ENCODE measurements at regions not wholly inside any gene's neighbourhood (a gene's known extent, or its start where the extent isn't known, plus 50 kb on each side); places are given as distances from the start of the nearest gene placed in this dataset.
A peak's percentile ranks its signal among the peaks of the same experiment; 100 is the strongest.

- Histone ChIP-seq H3K4me3 (no peak overlapping the region), H3K36me3 (no peaks in the 10 kb centered on the region), H3K4me1 (no peaks in the 10 kb centered on the region), H3K27ac (no peak overlapping the region), H3K9me3 (no peaks in the 10 kb centered on the region), H3K27me3 (no peaks in the 10 kb centered on the region)
- ATAC-seq (ENCODE audit: low FRiP score in 2 of 2) (no peak), DNase-seq (no peak)
- TF ChIP-seq, protein P1, sequence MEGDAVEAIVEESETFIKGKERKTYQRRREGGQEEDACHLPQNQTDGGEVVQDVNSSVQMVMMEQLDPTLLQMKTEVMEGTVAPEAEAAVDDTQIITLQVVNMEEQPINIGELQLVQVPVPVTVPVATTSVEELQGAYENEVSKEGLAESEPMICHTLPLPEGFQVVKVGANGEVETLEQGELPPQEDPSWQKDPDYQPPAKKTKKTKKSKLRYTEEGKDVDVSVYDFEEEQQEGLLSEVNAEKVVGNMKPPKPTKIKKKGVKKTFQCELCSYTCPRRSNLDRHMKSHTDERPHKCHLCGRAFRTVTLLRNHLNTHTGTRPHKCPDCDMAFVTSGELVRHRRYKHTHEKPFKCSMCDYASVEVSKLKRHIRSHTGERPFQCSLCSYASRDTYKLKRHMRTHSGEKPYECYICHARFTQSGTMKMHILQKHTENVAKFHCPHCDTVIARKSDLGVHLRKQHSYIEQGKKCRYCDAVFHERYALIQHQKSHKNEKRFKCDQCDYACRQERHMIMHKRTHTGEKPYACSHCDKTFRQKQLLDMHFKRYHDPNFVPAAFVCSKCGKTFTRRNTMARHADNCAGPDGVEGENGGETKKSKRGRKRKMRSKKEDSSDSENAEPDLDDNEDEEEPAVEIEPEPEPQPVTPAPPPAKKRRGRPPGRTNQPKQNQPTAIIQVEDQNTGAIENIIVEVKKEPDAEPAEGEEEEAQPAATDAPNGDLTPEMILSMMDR (IDR thresholded peaks at IDR 0.05): no peak
- TF ChIP-seq POLR2A (IDR thresholded peaks at IDR 0.05): no peak
- TF ChIP-seq EP300 (IDR thresholded peaks at IDR 0.05): no peak
- WGBS, 2 donors: 65% methylated on average over 2 of the region's 2 CpGs
Observed at GRCh38 chr9:118586978-118587377, 782.3 kb downstream of the BRINP1 start.

DNA sequence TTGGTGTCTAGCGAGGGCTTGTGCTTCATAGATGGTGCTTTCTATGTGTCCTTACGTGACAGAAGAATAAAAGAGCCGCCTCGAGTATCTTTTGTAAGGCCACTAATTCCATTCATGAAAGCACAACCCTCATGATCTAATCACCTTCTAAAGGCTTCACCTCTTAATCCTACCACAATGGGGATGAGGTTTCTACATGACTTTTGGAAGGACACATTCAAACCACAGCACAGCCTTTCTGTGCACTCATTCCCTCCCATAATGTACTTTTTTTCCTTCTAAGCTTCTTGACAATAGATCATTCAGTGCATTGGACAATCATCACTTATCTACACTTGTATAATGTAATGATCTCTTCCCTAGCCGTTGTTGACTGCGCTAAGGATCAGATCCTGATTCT, 774.8 kb downstream of the BRINP1 start:
- no peaks in the 10 kb centered on the region for H3K9me3 ChIP-seq
- WGBS, 2 donors: 84% methylated on average over 6 of the region's 6 CpGs
- TF ChIP-seq, protein P1 (IDR thresholded peaks at IDR 0.05): no peak
- TF ChIP-seq POLR2A (IDR thresholded peaks at IDR 0.05) (no peak), POLR2AphosphoS5 (IDR thresholded peaks at IDR 0.05) (no peak), EP300 (IDR thresholded peaks at IDR 0.05) (no peak)
- DNase-seq: no peak
- no peak overlapping the region for H3K27ac ChIP-seq
- no peaks in the 10 kb centered on the region for H3K27me3 ChIP-seq
- H3K4me3 ChIP-seq: no peak overlapping the region
- no peaks in the 10 kb centered on the region for H3K36me3 ChIP-seq
- H3K4me1 ChIP-seq: no peaks in the 10 kb centered on the region
- ATAC-seq (ENCODE audit: low FRiP score in 2 of 2): no peak

DNA sequence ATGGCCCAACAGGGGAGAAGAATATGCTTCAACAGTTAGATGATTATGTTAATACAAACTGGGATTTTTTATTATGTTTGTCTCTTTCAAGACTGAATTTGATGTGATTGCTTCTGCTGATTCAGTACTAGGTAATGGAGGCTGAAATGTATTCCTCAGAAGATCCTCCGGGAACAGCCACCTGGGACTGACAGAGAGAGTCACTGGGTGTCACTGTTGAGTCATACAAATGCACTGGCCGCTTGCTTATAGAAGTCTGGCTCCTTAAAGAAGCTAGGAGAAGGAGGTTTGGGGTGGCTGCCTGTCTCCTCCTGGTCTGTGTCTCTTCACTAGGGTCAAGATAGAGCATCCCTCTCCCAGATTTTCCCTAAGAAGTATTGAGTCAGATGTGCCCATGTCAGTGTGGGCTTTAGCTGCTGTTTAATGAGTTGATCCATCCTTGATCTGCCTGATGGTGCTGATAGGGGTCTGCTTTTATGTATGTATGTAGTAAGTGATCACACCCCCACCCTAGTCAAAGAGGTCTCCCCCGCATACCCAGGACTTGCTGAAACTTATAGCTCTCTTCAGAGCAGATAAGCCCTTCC, 773.4 kb downstream of the BRINP1 start:
- TF ChIP-seq, protein P1 (IDR thresholded peaks at IDR 0.05): peak in 4 of 6 experiments; percentile 11 to 41 (median 20)
- TF ChIP-seq POLR2AphosphoS5 (IDR thresholded peaks at IDR 0.05) (no peak), EP300 (IDR thresholded peaks at IDR 0.05) (no peak)
- Histone ChIP-seq H3K36me3 (no peaks in the 10 kb centered on the region), H3K4me3 (no peak overlapping the region), H3K27me3 (no peaks in the 10 kb centered on the region), H3K4me1 (no peaks in the 10 kb centered on the region), H3K27ac (no peak overlapping the region), H3K9me3 (no peaks in the 10 kb centered on the region)
- ATAC-seq (ENCODE audit: low FRiP score in 2 of 2) (peak in 1 of 2 donors; percentile 39), DNase-seq (peak in 1 of 2 donors; percentile 24)
- WGBS, 2 donors: 16 to 44% methylated on average over 2 to 3 of the region's 3 CpGs

DNA sequence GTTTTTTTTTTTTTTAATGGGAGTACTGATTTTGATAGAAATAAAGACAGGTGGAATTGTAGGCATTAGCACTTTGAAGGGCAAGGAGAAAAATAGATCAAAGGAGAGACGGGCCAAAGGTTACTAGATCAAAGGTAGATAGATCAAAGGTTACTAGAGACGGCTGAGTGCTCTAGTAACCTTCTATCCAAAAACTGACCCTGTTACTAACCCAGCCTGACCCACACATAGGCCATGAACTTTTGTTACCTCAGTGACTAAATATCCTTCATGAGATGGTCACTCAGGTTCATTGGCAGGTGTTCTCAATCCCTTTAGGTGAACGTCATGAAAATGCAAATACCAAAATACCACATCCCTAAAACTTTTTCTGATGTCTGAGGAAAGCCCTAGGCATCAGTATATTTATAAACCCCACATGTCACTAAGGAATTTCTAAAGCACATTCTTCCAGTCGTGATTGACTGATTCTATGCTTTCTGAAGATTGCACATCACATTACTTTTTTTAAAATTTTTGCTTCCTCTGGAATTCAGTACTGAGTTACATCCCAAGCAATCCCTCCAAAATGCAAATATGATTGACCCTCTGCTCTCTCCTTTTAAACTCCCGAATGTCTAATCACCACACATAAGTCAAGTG, 772.7 kb downstream of the BRINP1 start:
- Histone ChIP-seq H3K27me3 (no peaks in the 10 kb centered on the region), H3K9me3 (no peaks in the 10 kb centered on the region), H3K4me1 (no peaks in the 10 kb centered on the region), H3K27ac (no peak overlapping the region), H3K36me3 (no peaks in the 10 kb centered on the region), H3K4me3 (no peak overlapping the region)
- TF ChIP-seq, protein P1 (IDR thresholded peaks at IDR 0.05): no peak
- TF ChIP-seq POLR2AphosphoS5 (IDR thresholded peaks at IDR 0.05) (no peak), POLR2A (IDR thresholded peaks at IDR 0.05) (no peak), EP300 (IDR thresholded peaks at IDR 0.05) (no peak)
- WGBS, 2 donors: 38 to 52% methylated on average over 5 of the region's 5 CpGs
- DNase-seq (no peak), ATAC-seq (ENCODE audit: low FRiP score in 2 of 2) (no peak)

- no peak for ATAC-seq (ENCODE audit: low FRiP score in 2 of 2)
Observed at GRCh38 chr9:118606668-118607067, 762.6 kb downstream of the BRINP1 start.

More at GRCh38 chr9:118606668-118607067, 762.6 kb downstream of the BRINP1 start:
- H3K4me1 ChIP-seq: no peaks in the 10 kb centered on the region
- H3K36me3 ChIP-seq: no peaks in the 10 kb centered on the region
- no peak overlapping the region for H3K27ac ChIP-seq
- no peaks in the 10 kb centered on the region for H3K9me3 ChIP-seq
- no peak for DNase-seq
- H3K4me3 ChIP-seq: no peak overlapping the region
- no peak for TF ChIP-seq POLR2AphosphoS5 (IDR thresholded peaks at IDR 0.05)
- H3K27me3 ChIP-seq: no peaks in the 10 kb centered on the region
- WGBS, 2 donors: 91 to 92% methylated on average over 2 of the region's 2 CpGs

Measured in upper lobe of left lung (tissue), 6 donors.